Activated naive CD4-positive, alpha-beta T cell treated with anti-CD3 and anti-CD28 coated beads, Interleukin-2, amount 10 ng/mL, durations not matched to agents 7 days and 5 days (primary cell): ENCODE measurements at regions not wholly inside any gene's neighbourhood (a gene's known extent, or its start where the extent isn't known, plus 50 kb on each side); places are given as distances from the start of the nearest gene placed in this dataset.

Experiments used
- CTCF ChIA-PET: fragments of 350-600 bp; sonication (Branson Sonifier 250); formaldehyde crosslinking; loops from one replicate; lab custom pipeline; 2021; ENCODE audit warnings: antibody characterized with exemption; lab: Charles Lee
- DNase-seq: peaks from one replicate; pipeline ENCODE4 v3.0.0-alpha.2; 2020
- H3K27ac Mint-ChIP-seq: one replicate; pipeline ENCODE4 v1.8.0; 2021; ENCODE audit warnings: mild to moderate bottlenecking, moderate library complexity, mixed read lengths
- H3K27me3 Mint-ChIP-seq: one replicate; pipeline ENCODE4 v1.8.0; 2021; ENCODE audit warnings: mild to moderate bottlenecking, mixed read lengths
- H3K36me3 Mint-ChIP-seq: one replicate; pipeline ENCODE4 v1.8.0; 2021; ENCODE audit warnings: mixed read lengths
- H3K4me1 Mint-ChIP-seq: one replicate; pipeline ENCODE4 v1.8.0; 2021; ENCODE audit warnings: mixed read lengths
- H3K4me3 Mint-ChIP-seq: one replicate; pipeline ENCODE4 v1.8.0; 2021; ENCODE audit warnings: mild to moderate bottlenecking, moderate library complexity, mixed read lengths
- H3K9me3 Mint-ChIP-seq: one replicate; pipeline ENCODE4 v1.8.0; 2021; ENCODE audit warnings: mixed read lengths

DNA sequence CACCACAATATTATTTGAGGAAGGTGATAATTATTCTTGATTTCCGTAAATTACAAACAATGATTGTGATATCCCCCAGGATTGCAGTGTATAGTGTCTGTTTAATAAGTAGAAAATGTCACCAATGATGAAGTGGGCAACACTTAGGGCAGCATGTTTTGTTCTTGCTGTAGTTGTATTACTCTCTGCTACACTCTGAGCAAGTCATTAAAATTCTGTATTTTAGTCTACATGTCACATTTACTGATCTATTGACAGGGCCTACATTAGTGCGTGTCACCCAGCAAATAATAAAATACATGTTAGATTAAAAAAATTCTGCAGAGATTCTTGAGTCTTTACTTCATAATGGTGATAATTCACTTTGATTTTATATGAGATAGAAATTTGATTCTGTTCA lies 247.6 kb downstream of the TMX3 start:
- DNase-seq, result no peak
- Mint-ChIP-seq H3K4me3 (no peak overlapping the region), H3K4me1 (peaks cover 5% of the 10 kb centered on the region), H3K9me3 (no peaks in the 10 kb centered on the region), H3K36me3 (no peaks in the 10 kb centered on the region), H3K27ac (no peak overlapping the region), H3K27me3 (no peaks in the 10 kb centered on the region)
- CTCF ChIA-PET, result no interaction called here

DNA sequence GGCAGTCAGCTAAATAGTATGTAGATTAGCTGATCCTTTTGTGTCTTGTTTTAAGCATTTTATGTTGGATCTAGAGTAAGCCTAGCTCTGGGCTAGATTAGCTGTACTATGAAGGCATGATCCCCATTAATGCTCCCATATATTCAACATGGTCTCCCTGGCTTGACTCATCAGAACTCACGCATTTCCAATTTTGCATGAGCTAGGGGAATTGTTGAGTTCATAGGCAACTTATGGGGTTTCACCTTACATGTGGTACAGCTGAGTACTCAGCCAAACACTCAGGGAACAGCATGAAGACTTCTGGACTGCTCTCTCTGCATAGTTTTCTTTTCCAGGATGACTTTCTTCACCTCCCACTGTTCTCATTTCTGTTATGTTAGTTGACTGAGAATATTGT lies 248.2 kb downstream of the TMX3 start:
- CTCF ChIA-PET, result no interaction called here
- Mint-ChIP-seq H3K4me1 (peaks cover 5% of the 10 kb centered on the region), H3K36me3 (no peaks in the 10 kb centered on the region), H3K27ac (no peak overlapping the region), H3K27me3 (no peaks in the 10 kb centered on the region), H3K4me3 (no peak overlapping the region), H3K9me3 (no peaks in the 10 kb centered on the region)
- DNase-seq, result no peak

DNA sequence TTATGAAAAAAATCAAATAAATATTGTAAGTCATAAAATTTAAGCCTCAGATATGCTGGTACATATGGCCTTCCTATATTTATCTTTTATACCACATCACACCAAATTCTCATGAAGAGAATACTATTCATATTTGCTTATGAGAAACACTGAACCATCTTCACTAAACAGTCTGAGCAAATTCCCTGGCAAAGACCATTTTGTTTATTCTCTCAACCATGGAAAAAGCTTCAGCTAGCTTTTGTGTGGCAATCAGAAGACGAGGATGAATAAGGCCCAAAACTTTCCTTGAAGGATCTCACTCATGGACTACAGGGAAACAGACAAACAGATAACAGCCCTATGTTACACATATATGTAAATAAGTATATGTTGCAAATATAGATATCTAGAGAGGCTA lies 252.1 kb downstream of the TMX3 start:
- Mint-ChIP-seq H3K27me3 (no peaks in the 10 kb centered on the region), H3K4me3 (no peak overlapping the region), H3K36me3 (no peaks in the 10 kb centered on the region), H3K9me3 (no peaks in the 10 kb centered on the region), H3K4me1 (peaks cover under 1% of the 10 kb centered on the region), H3K27ac (no peak overlapping the region)
- DNase-seq, result no peak
- CTCF ChIA-PET, result no interaction called here

DNA sequence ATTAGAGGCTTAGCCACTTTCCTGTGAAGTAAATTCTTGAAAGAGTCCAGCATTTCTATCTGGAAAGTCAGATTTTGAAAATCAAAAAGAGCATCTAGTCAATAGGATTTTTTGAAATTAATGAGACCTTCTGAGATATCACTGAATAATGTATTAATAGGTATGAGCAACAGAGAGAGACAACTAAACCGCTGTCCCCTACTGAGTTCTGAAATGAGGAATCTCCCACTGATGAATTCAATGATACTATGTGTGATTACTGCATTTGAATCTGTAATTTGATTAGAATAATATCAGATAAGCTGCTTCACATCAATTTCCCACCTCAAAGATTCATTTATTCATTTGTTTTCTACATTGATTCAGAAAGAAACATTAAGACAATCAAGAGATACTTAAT lies 252.8 kb downstream of the TMX3 start:
- no peaks in the 10 kb centered on the region for H3K36me3 Mint-ChIP-seq
- no peak overlapping the region for H3K4me3 Mint-ChIP-seq
- no peaks in the 10 kb centered on the region for H3K27me3 Mint-ChIP-seq
- CTCF ChIA-PET, result no interaction called here
- no peaks in the 10 kb centered on the region for H3K4me1 Mint-ChIP-seq
- no peaks in the 10 kb centered on the region for H3K9me3 Mint-ChIP-seq
- no peak for DNase-seq
- H3K27ac Mint-ChIP-seq, result no peak overlapping the region

DNA sequence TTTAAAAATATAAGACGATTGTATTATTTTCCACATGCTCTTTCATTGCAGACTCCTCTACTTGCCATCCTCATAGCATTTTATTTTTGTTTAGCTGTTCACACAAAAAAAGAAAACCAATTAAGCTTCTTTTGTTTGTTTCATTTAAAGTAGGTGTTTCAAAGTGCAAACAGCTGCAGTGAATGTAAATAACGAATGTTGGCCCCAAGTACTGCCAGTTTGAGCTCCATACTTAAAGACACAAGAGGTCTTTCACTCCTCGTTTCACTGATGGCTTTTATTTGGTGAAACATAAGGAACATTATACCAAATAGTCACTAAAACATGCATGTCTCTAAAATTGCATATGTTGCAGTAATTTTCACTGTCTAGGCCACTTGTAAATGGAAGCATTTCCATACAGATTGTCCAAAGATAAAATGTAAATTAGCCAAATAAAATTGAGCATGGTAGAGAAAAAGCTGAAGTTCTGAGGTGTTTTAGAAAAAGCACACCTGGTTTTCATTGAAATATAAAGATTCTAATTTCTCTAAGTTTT lies 253.4 kb downstream of the TMX3 start:
- Mint-ChIP-seq H3K4me1 (no peaks in the 10 kb centered on the region), H3K4me3 (no peak overlapping the region), H3K27me3 (no peaks in the 10 kb centered on the region), H3K27ac (no peak overlapping the region), H3K36me3 (no peaks in the 10 kb centered on the region), H3K9me3 (no peaks in the 10 kb centered on the region)
- no peak for DNase-seq
- CTCF ChIA-PET, result no interaction called here

DNA sequence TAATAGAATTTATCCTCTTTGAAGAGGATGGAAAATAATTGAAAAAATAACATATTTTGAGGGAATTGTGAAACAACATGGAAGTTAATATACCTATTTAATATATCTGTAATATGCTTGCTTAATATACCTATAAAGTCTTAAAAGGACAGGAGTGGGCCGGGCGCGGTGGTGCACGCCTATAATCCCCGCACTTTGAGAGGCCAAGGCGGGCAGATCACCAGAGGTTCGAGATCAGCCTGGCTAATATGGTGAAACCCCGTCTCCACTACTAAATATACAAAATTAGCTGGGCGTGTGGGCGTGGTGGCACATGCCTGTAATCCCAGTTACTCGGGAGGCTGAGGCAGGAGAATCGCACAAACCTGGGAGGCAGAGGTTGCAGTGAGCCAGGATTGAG lies 254.9 kb downstream of the TMX3 start:
- Mint-ChIP-seq H3K36me3 (no peaks in the 10 kb centered on the region), H3K4me3 (no peak overlapping the region), H3K27me3 (no peaks in the 10 kb centered on the region), H3K9me3 (no peaks in the 10 kb centered on the region), H3K27ac (no peak overlapping the region), H3K4me1 (no peaks in the 10 kb centered on the region)
- CTCF ChIA-PET, result no interaction called here
- no peak for DNase-seq

DNA sequence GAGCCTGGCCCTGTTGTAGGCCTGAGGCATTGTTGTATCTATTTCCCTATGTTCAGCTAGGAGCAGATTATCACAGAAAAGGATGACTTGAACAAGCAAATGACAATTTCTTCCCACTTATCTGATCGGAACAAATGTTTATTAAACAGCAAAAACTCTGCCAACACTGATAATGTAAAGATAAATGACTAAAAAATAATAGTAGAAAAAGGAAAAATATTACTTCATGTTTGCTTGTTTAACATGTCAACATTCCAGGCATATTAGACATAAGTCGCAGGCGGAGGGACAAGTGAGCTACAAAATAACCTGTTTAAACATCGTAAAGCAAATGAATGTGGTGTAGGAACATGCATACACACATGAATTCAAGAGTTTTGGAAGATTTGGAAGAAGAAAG lies 257.9 kb downstream of the TMX3 start:
- H3K27me3 Mint-ChIP-seq, result no peaks in the 10 kb centered on the region
- CTCF ChIA-PET, result no interaction called here
- no peak overlapping the region for H3K27ac Mint-ChIP-seq
- no peaks in the 10 kb centered on the region for H3K4me1 Mint-ChIP-seq
- H3K4me3 Mint-ChIP-seq, result no peak overlapping the region
- H3K36me3 Mint-ChIP-seq, result no peaks in the 10 kb centered on the region
- no peaks in the 10 kb centered on the region for H3K9me3 Mint-ChIP-seq
- DNase-seq, result no peak

DNA sequence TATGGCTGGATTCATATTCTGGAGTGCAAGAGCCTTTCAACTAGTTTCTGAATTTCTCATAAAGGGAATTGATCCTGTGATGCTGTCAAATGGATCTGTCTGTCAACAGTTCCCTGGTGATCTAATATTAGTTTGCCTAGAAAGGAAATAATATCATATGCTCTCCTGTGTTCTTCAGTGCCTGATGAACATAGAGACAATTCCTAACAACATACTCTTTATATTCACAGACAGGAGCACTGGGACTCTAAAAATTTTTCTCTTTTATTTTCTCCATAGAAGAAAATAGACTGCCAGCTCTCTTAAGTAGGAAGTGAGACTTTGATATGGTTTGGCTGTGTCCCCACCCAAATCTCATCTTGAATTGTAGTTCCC lies 259.7 kb downstream of the TMX3 start:
- Mint-ChIP-seq H3K9me3 (no peaks in the 10 kb centered on the region), H3K27me3 (no peaks in the 10 kb centered on the region), H3K27ac (no peak overlapping the region), H3K4me3 (no peak overlapping the region), H3K4me1 (no peaks in the 10 kb centered on the region), H3K36me3 (no peaks in the 10 kb centered on the region)
- no peak for DNase-seq
- CTCF ChIA-PET, result no interaction called here

DNA sequence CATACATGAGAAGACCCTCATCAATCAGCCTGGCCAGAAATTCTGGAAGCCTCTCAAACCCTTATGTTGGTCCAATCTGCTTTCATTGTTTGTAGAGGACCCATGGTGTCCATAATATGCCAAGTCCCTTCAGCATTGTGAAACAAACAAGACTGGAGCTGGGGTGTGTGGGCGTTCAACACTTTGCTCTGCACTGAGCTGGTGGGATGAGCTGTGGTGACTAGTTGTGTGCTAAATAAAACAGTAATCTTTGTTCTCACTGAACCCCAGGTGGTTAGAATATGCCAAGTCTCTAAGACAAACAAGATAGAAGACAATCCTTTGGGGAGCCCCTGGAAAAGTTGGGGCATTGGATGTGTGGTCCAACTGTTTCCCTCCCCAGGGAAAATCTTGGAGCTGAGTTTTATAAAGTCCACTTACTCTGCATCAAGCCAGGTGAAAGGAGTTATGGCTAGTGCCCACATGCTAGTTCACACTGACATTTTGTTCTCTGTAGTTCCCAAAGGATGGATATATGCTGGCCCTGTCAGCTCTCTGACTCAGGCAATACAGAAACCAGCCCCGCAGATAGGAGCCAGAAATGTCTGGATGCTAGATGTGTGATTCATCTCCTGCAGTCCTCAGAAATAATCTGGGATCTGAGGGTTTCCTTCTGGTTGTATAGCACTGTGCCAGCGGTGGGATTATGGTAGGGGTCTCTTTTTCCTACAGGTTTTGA lies 260.2 kb downstream of the TMX3 start:
- no peaks in the 10 kb centered on the region for H3K9me3 Mint-ChIP-seq
- H3K4me3 Mint-ChIP-seq, result no peak overlapping the region
- no peak overlapping the region for H3K27ac Mint-ChIP-seq
- no peaks in the 10 kb centered on the region for H3K4me1 Mint-ChIP-seq
- no peak for DNase-seq
- no peaks in the 10 kb centered on the region for H3K27me3 Mint-ChIP-seq
- H3K36me3 Mint-ChIP-seq, result no peaks in the 10 kb centered on the region
- CTCF ChIA-PET, result no interaction called here

DNA sequence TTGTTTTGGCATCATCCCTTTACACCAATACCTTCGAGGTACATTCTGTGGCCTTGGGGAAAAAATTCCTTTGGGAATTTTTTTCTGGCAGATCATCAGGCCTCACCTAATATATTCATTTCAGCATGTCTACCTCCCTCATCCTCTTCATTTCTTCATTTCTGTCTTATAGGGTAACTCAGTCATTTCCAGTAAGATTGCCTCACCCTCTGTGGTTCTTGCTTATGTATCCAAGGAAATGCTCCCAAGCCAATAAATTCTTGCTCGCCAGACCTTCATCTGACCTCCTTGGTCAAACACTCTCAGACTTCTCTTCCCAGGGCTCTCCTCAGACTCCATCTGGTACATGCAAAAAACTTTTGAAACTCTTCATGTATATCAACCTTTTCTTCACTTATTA lies 265.6 kb downstream of the TMX3 start:
- H3K36me3 Mint-ChIP-seq, result no peaks in the 10 kb centered on the region
- no peaks in the 10 kb centered on the region for H3K27me3 Mint-ChIP-seq
- H3K9me3 Mint-ChIP-seq, result peaks cover 3% of the 10 kb centered on the region
- no peak overlapping the region for H3K4me3 Mint-ChIP-seq
- CTCF ChIA-PET, result no interaction called here
- H3K4me1 Mint-ChIP-seq, result no peaks in the 10 kb centered on the region
- no peak for DNase-seq
- H3K27ac Mint-ChIP-seq, result no peak overlapping the region

DNA sequence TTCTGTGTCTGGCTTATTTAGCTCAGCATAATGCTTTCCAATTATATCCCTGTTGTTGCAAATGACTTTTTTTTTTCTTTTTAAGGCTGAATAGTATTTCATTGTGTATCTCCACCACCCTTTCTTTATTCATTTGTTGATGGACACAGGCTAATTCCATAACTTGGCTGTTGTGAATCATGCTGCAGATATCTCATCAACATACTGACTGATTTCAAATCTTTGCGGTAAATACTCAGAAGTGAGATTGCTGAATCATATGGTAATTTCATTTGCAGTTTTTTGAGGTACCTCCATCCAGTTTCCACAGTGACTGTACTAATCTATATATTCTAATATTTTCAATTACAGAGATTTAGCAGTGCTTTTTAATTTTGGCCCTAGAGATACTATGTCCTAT lies 266.2 kb downstream of the TMX3 start:
- DNase-seq, result no peak
- H3K27ac Mint-ChIP-seq, result no peak overlapping the region
- CTCF ChIA-PET, result no interaction called here
- H3K27me3 Mint-ChIP-seq, result no peaks in the 10 kb centered on the region
- H3K4me3 Mint-ChIP-seq, result no peak overlapping the region
- no peaks in the 10 kb centered on the region for H3K36me3 Mint-ChIP-seq
- peaks cover 3% of the 10 kb centered on the region for H3K9me3 Mint-ChIP-seq
- H3K4me1 Mint-ChIP-seq, result no peaks in the 10 kb centered on the region

DNA sequence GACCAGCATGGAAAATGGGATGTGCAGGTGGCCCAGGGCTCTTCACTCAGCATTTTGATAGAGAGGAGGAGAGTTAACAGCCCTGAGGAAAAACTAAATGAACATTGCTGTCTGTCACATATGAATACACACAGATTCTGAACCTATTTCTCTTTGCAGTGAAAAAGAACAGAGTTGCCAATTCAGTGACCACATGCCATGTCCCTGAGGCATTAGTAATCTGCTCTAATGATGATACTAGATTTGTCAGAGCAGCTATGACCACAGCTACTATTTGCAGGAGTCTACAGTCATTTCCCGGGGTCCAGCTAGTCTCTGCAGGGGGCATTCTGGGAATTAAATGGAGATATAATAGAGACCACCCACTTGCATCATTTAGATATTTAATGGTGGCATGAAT lies 267.6 kb downstream of the TMX3 start:
- CTCF ChIA-PET, result no interaction called here
- Mint-ChIP-seq H3K36me3 (no peaks in the 10 kb centered on the region), H3K4me1 (no peaks in the 10 kb centered on the region), H3K27me3 (no peaks in the 10 kb centered on the region), H3K27ac (no peak overlapping the region), H3K9me3 (peaks cover 3% of the 10 kb centered on the region), H3K4me3 (no peak overlapping the region)
- DNase-seq, result no peak

DNA sequence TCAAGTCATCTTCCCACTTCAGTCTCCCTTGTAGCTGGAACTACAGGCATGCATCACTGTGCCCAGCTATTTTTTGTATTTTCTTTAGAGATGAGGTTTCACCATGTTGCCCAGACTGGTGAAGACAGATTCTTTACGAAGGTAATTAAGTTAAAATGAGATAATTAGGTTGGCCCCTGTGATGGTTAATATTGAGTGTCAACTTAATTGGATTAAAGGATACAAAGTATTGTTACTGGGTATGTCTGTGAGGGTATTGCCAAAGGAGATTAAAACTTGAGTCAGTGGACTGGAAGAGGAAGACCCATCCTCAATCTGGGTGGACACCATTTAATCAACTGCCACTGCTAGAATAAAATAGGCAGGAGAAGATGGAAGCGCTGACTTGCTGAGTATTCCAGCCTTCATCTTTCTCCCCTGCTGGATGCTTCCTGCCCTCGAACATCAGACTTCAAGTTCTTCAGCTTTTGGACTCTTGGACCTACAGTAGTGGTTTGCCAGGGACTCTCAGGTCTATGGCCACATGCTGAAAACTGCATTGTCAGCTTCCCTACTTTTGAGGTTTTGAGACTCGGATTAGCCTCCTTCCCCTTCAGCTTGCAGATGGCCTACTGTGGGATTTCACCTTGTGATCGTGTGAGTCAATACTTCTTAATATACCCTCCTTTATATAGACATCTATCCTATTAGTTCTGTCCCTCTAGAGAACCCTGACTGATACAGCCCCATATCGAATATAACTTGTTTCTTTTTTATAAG lies 269.1 kb downstream of the TMX3 start:
- CTCF ChIA-PET, result no interaction called here
- Mint-ChIP-seq H3K27ac (no peak overlapping the region), H3K9me3 (peaks cover 3% of the 10 kb centered on the region), H3K36me3 (no peaks in the 10 kb centered on the region), H3K27me3 (no peaks in the 10 kb centered on the region), H3K4me1 (no peaks in the 10 kb centered on the region), H3K4me3 (no peak overlapping the region)
- DNase-seq, result no peak

DNA sequence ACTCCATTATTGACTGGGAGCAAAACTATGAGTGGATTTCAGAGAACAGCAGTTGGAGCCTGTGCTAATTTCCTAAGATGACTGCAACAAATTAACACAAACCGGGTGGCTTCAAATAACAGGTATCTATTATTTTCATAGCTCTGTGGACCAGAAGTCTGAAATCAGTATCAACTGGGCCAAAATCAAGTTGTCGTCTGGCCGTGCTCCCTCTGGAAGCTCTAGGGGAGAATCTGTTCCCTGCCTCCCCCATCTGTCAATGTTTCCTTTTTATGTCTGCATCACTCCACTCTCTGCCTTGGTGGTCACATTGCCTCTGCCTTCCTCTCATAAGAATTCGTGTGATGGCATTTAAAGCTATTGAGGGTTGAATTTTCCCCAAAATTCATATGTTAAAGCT lies 269.8 kb downstream of the TMX3 start:
- no peak overlapping the region for H3K27ac Mint-ChIP-seq

DNA sequence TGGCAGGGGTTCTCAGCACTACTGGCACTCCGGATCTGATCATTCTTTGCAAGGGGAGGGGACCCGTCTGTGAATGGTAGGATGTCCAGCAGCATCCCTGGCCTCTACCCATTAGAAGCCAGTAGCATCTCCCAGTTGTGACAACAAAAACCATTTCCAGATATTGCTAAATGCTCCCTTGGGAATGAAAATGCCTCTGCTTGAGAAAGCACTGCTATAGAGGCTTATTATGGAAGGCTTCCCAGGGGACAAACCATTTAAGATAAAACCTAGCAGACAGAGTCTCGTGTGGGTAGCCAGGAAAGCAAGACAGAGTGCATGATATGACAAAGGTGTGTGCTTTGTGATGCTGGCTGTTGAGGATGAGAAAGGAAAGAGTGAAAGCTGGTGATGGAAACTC lies 273.7 kb downstream of the TMX3 start:
- Mint-ChIP-seq H3K27ac (no peak overlapping the region), H3K4me3 (no peak overlapping the region), H3K36me3 (no peaks in the 10 kb centered on the region), H3K9me3 (peaks cover 7% of the 10 kb centered on the region), H3K27me3 (no peaks in the 10 kb centered on the region), H3K4me1 (peaks cover 6% of the 10 kb centered on the region)
- CTCF ChIA-PET, result no interaction called here
- DNase-seq, result no peak

More for the DNA sequence above, 269.8 kb downstream of the TMX3 start:
- H3K4me1 Mint-ChIP-seq, result no peaks in the 10 kb centered on the region
- CTCF ChIA-PET, result no interaction called here
- H3K36me3 Mint-ChIP-seq, result no peaks in the 10 kb centered on the region
- H3K27me3 Mint-ChIP-seq, result no peaks in the 10 kb centered on the region
- no peak for DNase-seq
- H3K4me3 Mint-ChIP-seq, result no peak overlapping the region
- peaks cover 3% of the 10 kb centered on the region for H3K9me3 Mint-ChIP-seq
